ENCODE measurements at regions not wholly inside any gene's neighbourhood (a gene's known extent, or its start where the extent isn't known, plus 50 kb on each side); places are given as distances from the start of the nearest gene placed in this dataset.

- Histone ChIP-seq H3K4me3 (replicated peaks in 1 of 3; ENCODE audit: low read depth in 2 of 3, low read length in 3 of 3) (no peak overlapping the region), H3K79me2 (ENCODE audit: insufficient read depth, low read length) (no peaks in the 10 kb centered on the region), H4K20me1 (ENCODE audit: insufficient read depth, low read length) (no peaks in the 10 kb centered on the region), H3K4me1 (ENCODE audit: control insufficient read depth in 1 of 2, insufficient read depth in 2 of 2, low read length in 2 of 2) (no peaks in the 10 kb centered on the region), H3K27ac (ENCODE audit: low read depth in 1 of 2, low read length in 2 of 2) (no peak overlapping the region), H2AFZ (ENCODE audit: insufficient read depth, low read depth, low read length, poor library complexity, severe bottlenecking) (no peak overlapping the region), H3K36me3 (replicated peaks in 1 of 2; ENCODE audit: control insufficient read depth in 1 of 2, insufficient read depth in 2 of 2, low read length in 2 of 2) (no peaks in the 10 kb centered on the region), H3K27me3 (ENCODE audit: control insufficient read depth in 2 of 2, insufficient read depth in 2 of 2, low read length in 2 of 2) (no peaks in the 10 kb centered on the region), H3K9me3 (replicated peaks in 1 of 2; ENCODE audit: control insufficient read depth in 1 of 2, insufficient read depth in 1 of 2, low read length in 2 of 2) (no peaks in the 10 kb centered on the region), H3K4me2 (replicated peaks; ENCODE audit: extremely low read depth, low read length, poor library complexity, severe bottlenecking) (no peak overlapping the region), H3K9ac (ENCODE audit: insufficient read depth, low read length, poor library complexity, severe bottlenecking) (no peak overlapping the region)
- Mint-ChIP-seq H3K4me1 (no peaks in the 10 kb centered on the region), H3K9me3 (peaks cover 0 to 6% (median 1%) of the 10 kb centered on the region in 7 donors), H3K4me3 (no peak overlapping the region), H3K27ac (no peak overlapping the region), H3K27me3 (ENCODE audit: low read depth in 3 of 3) (no peaks in the 10 kb centered on the region), H3K36me3 (no peaks in the 10 kb centered on the region)
- intact Hi-C loops (cut with micrococcal nuclease): no loop called here
- DNase-seq: no peak
- no peak for TF ChIP-seq CTCF (IDR thresholded peaks at IDR 0.05)
- no CpG with 5 or more reads among the region's 4 CpGs for WGBS (ENCODE audit: insufficient coverage)
Observed at GRCh38 chr12:97903356-97903755, 440.8 kb downstream of the RMST start.

GRCh38 chr12:97907504-97907903 lies 444.9 kb downstream of the RMST start:
- H3K27ac Mint-ChIP-seq: no peak overlapping the region
- H3K27me3 ChIP-seq (ENCODE audit: control insufficient read depth in 2 of 2, insufficient read depth in 2 of 2, low read length in 2 of 2): no peaks in the 10 kb centered on the region

More at GRCh38 chr12:97907504-97907903, 444.9 kb downstream of the RMST start:
- Mint-ChIP-seq H3K4me1 (no peaks in the 10 kb centered on the region), H3K9me3 (no peaks in the 10 kb centered on the region), H3K36me3 (no peaks in the 10 kb centered on the region), H3K4me3 (no peak overlapping the region), H3K27me3 (ENCODE audit: low read depth in 3 of 3) (no peaks in the 10 kb centered on the region)
- no peak overlapping the region for H3K4me3 ChIP-seq (replicated peaks in 1 of 3; ENCODE audit: low read depth in 2 of 3, low read length in 3 of 3)
- H3K4me1 ChIP-seq (ENCODE audit: control insufficient read depth in 1 of 2, insufficient read depth in 2 of 2, low read length in 2 of 2): no peaks in the 10 kb centered on the region
- intact Hi-C loops (cut with micrococcal nuclease): no loop called here
- no peak overlapping the region for H3K4me2 ChIP-seq (replicated peaks; ENCODE audit: extremely low read depth, low read length, poor library complexity, severe bottlenecking)
- H3K79me2 ChIP-seq (ENCODE audit: insufficient read depth, low read length): no peaks in the 10 kb centered on the region
- DNase-seq: no peak
- H2AFZ ChIP-seq (ENCODE audit: insufficient read depth, low read depth, low read length, poor library complexity, severe bottlenecking): no peak overlapping the region
- no peaks in the 10 kb centered on the region for H3K9me3 ChIP-seq (replicated peaks in 1 of 2; ENCODE audit: control insufficient read depth in 1 of 2, insufficient read depth in 1 of 2, low read length in 2 of 2)
- no peaks in the 10 kb centered on the region for H4K20me1 ChIP-seq (ENCODE audit: insufficient read depth, low read length)
- no peak overlapping the region for H3K9ac ChIP-seq (ENCODE audit: insufficient read depth, low read length, poor library complexity, severe bottlenecking)
- H3K27ac ChIP-seq (ENCODE audit: low read depth in 1 of 2, low read length in 2 of 2): no peak overlapping the region
- H3K36me3 ChIP-seq (replicated peaks in 1 of 2; ENCODE audit: control insufficient read depth in 1 of 2, insufficient read depth in 2 of 2, low read length in 2 of 2): no peaks in the 10 kb centered on the region
- TF ChIP-seq CTCF (IDR thresholded peaks at IDR 0.05): no peak
